H9 (cell line): ENCODE measurements at regions not wholly inside any gene's neighbourhood (a gene's known extent, or its start where the extent isn't known, plus 50 kb on each side); places are given as distances from the start of the nearest gene placed in this dataset.

Experiments
- DNase-seq: peaks from one replicate; pipeline ENCODE4 v3.0.0-alpha.2; 2017
- H2AFZ ChIP-seq: one replicate; pipeline ENCODE4 v1.6.1; 2013; ENCODE audit warnings: mild to moderate bottlenecking, low read length, control low read depth, moderate library complexity
- H2AK5ac ChIP-seq: 2 replicates; pipeline ENCODE4 v1.6.1; 2013; ENCODE audit warnings: low read length, control low read depth, mixed read lengths; ENCODE audit not compliant: insufficient read length
- H2BK120ac ChIP-seq: one replicate; pipeline ENCODE4 v1.6.1; 2013; ENCODE audit warnings: low read depth, mild to moderate bottlenecking, low read length, control low read depth, inconsistent platforms; ENCODE audit not compliant: poor library complexity, severe bottlenecking
- H2BK12ac ChIP-seq: 2 replicates; pipeline ENCODE4 v1.6.1; 2013; ENCODE audit warnings: low read length, control low read depth, mixed read lengths, low read depth; ENCODE audit not compliant: insufficient read length
- H2BK15ac ChIP-seq: 2 replicates; pipeline ENCODE4 v1.6.1; 2013; ENCODE audit warnings: low read depth, low read length, control low read depth
- H2BK20ac ChIP-seq: one replicate; pipeline ENCODE4 v1.6.1; 2013; ENCODE audit warnings: low read depth, mild to moderate bottlenecking, low read length, control low read depth, inconsistent platforms; ENCODE audit not compliant: poor library complexity, severe bottlenecking
- H2BK5ac ChIP-seq: 2 replicates; pipeline ENCODE4 v1.6.1; 2013; ENCODE audit warnings: low read length, control low read depth, mixed read lengths; ENCODE audit not compliant: insufficient read length
- H3K14ac ChIP-seq: 2 replicates; pipeline ENCODE4 v1.6.1; 2013; ENCODE audit warnings: low read length, control low read depth; ENCODE audit not compliant: insufficient read depth
- H3K18ac ChIP-seq: 2 replicates; pipeline ENCODE4 v1.6.1; 2013; ENCODE audit warnings: low read depth, mild to moderate bottlenecking, mixed read lengths, low read length, control low read depth; ENCODE audit not compliant: insufficient read length
- H3K23ac ChIP-seq: 2 replicates; pipeline ENCODE4 v1.6.1; 2013; ENCODE audit warnings: low read length, control low read depth, mixed read lengths, low read depth; ENCODE audit not compliant: insufficient read length
- H3K23me2 ChIP-seq: 2 replicates; pipeline ENCODE4 v1.6.1; 2013; ENCODE audit warnings: low read depth, mild to moderate bottlenecking, mixed read lengths, low read length, control low read depth; ENCODE audit not compliant: insufficient read length, poor library complexity, severe bottlenecking
- H3K27ac ChIP-seq: 2 replicates; pipeline ENCODE4 v1.5.1; 2013; ENCODE audit warnings: low read length, control low read depth, mixed read lengths, low read depth; ENCODE audit not compliant: insufficient read length
- H3K27me3 ChIP-seq: 2 replicates; pipeline ENCODE4 v1.6.1; 2013; ENCODE audit warnings: low read length, control low read depth, inconsistent platforms; ENCODE audit not compliant: insufficient read depth
- H3K4ac ChIP-seq: 2 replicates; pipeline ENCODE4 v1.6.1; 2013; ENCODE audit warnings: low read depth, mild to moderate bottlenecking, control low read depth, inconsistent platforms, low read length, moderate library complexity
- H3K4me1 ChIP-seq: 2 replicates; pipeline ENCODE4 v1.6.1; 2013; ENCODE audit warnings: low read length, control low read depth, inconsistent platforms; ENCODE audit not compliant: insufficient read depth
- H3K4me2 ChIP-seq: 2 replicates; pipeline ENCODE4 v1.6.1; 2013; ENCODE audit warnings: low read length, control low read depth, mixed read lengths; ENCODE audit not compliant: insufficient read length, insufficient read depth
- H3K56ac ChIP-seq: 2 replicates; pipeline ENCODE4 v1.6.1; 2013; ENCODE audit warnings: low read depth, mild to moderate bottlenecking, mixed read lengths, low read length, control low read depth; ENCODE audit not compliant: insufficient read length
- H3K79me1 ChIP-seq: 2 replicates; pipeline ENCODE4 v1.6.1; 2013; ENCODE audit warnings: low read depth, mild to moderate bottlenecking, moderate library complexity, low read length, control low read depth, inconsistent platforms; ENCODE audit not compliant: insufficient read depth, poor library complexity, severe bottlenecking
- H3K79me2 ChIP-seq: 2 replicates; pipeline ENCODE4 v1.6.1; 2013; ENCODE audit warnings: low read length, control low read depth, inconsistent platforms; ENCODE audit not compliant: insufficient read depth
- H3K9ac ChIP-seq: 2 replicates; pipeline ENCODE4 v1.6.1; 2013; ENCODE audit warnings: low read length, control low read depth, mixed read lengths; ENCODE audit not compliant: insufficient read length; ENCODE audit errors: extremely low read depth
- H3K9me3 ChIP-seq: one replicate; pipeline ENCODE4 v1.6.1; 2013; ENCODE audit warnings: low read depth, low read length, inconsistent platforms; ENCODE audit not compliant: control insufficient read depth
- H3T11ph ChIP-seq: one replicate; pipeline ENCODE4 v1.6.1; 2013; ENCODE audit warnings: mild to moderate bottlenecking, low read length, control low read depth, inconsistent platforms
- H4K20me1 ChIP-seq: one replicate; pipeline ENCODE4 v1.6.1; 2013; ENCODE audit not compliant: control insufficient read depth, insufficient read length, insufficient read depth
- H4K5ac ChIP-seq: 2 replicates; pipeline ENCODE4 v1.6.1; 2013; ENCODE audit warnings: low read depth, mild to moderate bottlenecking, mixed read lengths, low read length, control low read depth; ENCODE audit not compliant: insufficient read length
- H4K8ac ChIP-seq: replicated peaks from 2 replicates; pipeline ENCODE4 v1.6.1; 2013; ENCODE audit warnings: low read length, control low read depth, mixed read lengths, low read depth; ENCODE audit not compliant: insufficient read length
- H4K91ac ChIP-seq: 2 replicates; pipeline ENCODE4 v1.6.1; 2013; ENCODE audit warnings: low read depth, mild to moderate bottlenecking, moderate library complexity, mixed read lengths, low read length, control low read depth; ENCODE audit not compliant: insufficient read length
- H3K27ac Mint-ChIP-seq, 3 experiments: 2 replicates in 2 of 3; 3 replicates in 1 of 3; pipeline ENCODE4 v1.8.0; 2020 to 2021; ENCODE audit warnings: mixed read lengths in 3 of 3, mild to moderate bottlenecking in 1 of 3, moderate library complexity in 1 of 3
- H3K27me3 Mint-ChIP-seq: 2 replicates; pipeline ENCODE4 v1.8.0; 2021; ENCODE audit warnings: low read depth, mild to moderate bottlenecking, moderate library complexity, mixed read lengths
- H3K36me3 Mint-ChIP-seq, 3 experiments: 2 replicates in 2 of 3; 3 replicates in 1 of 3; pipeline ENCODE4 v1.8.0; 2020 to 2021; ENCODE audit warnings: low read depth in 3 of 3, mixed read lengths in 3 of 3; ENCODE audit not compliant: insufficient read depth in 1 of 3
- H3K4me1 Mint-ChIP-seq, 2 experiments: 2 replicates each; pipeline ENCODE4 v1.8.0; 2020; ENCODE audit warnings: mixed read lengths in 2 of 2
- H3K4me3 Mint-ChIP-seq, 2 experiments: 2 replicates in 1 of 2; 3 replicates in 1 of 2; pipeline ENCODE4 v1.8.0; 2020 to 2021; ENCODE audit warnings: mild to moderate bottlenecking in 2 of 2, mixed read lengths in 2 of 2, moderate library complexity in 1 of 2
- H3K9me3 Mint-ChIP-seq, 2 experiments: 2 replicates in 1 of 2; 3 replicates in 1 of 2; pipeline ENCODE4 v1.8.0; 2020; ENCODE audit warnings: mild to moderate bottlenecking in 2 of 2, mixed read lengths in 2 of 2, moderate library complexity in 1 of 2
- TF ChIP-seq, protein P1 (sequence below): fragments of 200-600 bp; sonication (generic); conservative IDR thresholded peaks from 3 replicates; pipeline ENCODE4 v1.8.0; 2021; ENCODE audit warnings: antibody characterized with exemption, mild to moderate bottlenecking

DNA sequence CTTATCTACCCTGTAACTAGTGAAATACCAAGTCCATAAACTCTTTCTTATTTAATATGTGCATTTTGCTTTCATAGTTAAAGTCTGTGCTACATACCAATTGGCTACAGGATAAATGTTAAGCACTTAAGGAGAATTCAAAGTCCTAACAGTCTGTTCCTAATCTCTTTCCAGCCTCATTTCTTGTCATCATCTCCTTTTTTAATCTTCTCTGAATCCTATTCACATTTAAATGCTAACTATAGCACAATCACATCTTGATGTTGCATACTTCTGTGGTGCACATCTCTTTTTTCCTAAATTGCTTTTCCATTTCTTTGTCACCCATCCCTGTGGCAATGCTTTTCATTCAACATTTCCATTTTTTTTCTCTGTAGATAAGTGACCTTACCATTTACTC lies 996.1 kb upstream of the TYRP1 start:
- no peak overlapping the region for H3K4ac ChIP-seq
- H3K9me3 ChIP-seq: no peaks in the 10 kb centered on the region
- Mint-ChIP-seq H3K4me3 (no peak overlapping the region), H3K36me3 (no peaks in the 10 kb centered on the region), H3K27me3 (no peaks in the 10 kb centered on the region), H3K27ac (no peak overlapping the region), H3K4me1 (no peaks in the 10 kb centered on the region), H3K9me3 (no peaks in the 10 kb centered on the region)
- no peak overlapping the region for H2BK5ac ChIP-seq
- H3K4me2 ChIP-seq: no peak overlapping the region
- no peak overlapping the region for H3K23ac ChIP-seq
- H3K27me3 ChIP-seq: no peaks in the 10 kb centered on the region
- H3K79me1 ChIP-seq: no peaks in the 10 kb centered on the region
- H4K91ac ChIP-seq: no peak overlapping the region
- no peak for DNase-seq
- H3K23me2 ChIP-seq: no peaks in the 10 kb centered on the region
- H2BK12ac ChIP-seq: no peak overlapping the region
- no peak overlapping the region for H3K9ac ChIP-seq
- H4K20me1 ChIP-seq: no peaks in the 10 kb centered on the region
- no peak overlapping the region for H3K18ac ChIP-seq
- H2AK5ac ChIP-seq: no peak overlapping the region
- H2BK20ac ChIP-seq: no peak overlapping the region
- H3K56ac ChIP-seq: no peak overlapping the region
- no peak overlapping the region for H4K5ac ChIP-seq
- no peak overlapping the region for H2BK15ac ChIP-seq
- H3K79me2 ChIP-seq: no peaks in the 10 kb centered on the region
- no peak overlapping the region for H3K14ac ChIP-seq
- TF ChIP-seq, protein P1, sequence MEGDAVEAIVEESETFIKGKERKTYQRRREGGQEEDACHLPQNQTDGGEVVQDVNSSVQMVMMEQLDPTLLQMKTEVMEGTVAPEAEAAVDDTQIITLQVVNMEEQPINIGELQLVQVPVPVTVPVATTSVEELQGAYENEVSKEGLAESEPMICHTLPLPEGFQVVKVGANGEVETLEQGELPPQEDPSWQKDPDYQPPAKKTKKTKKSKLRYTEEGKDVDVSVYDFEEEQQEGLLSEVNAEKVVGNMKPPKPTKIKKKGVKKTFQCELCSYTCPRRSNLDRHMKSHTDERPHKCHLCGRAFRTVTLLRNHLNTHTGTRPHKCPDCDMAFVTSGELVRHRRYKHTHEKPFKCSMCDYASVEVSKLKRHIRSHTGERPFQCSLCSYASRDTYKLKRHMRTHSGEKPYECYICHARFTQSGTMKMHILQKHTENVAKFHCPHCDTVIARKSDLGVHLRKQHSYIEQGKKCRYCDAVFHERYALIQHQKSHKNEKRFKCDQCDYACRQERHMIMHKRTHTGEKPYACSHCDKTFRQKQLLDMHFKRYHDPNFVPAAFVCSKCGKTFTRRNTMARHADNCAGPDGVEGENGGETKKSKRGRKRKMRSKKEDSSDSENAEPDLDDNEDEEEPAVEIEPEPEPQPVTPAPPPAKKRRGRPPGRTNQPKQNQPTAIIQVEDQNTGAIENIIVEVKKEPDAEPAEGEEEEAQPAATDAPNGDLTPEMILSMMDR: no peak
- H3K27ac ChIP-seq: no peak overlapping the region
- H3K4me1 ChIP-seq: no peaks in the 10 kb centered on the region
- H3T11ph ChIP-seq: no peak overlapping the region
- H2BK120ac ChIP-seq: no peak overlapping the region
- no peak overlapping the region for H4K8ac ChIP-seq
- H2AFZ ChIP-seq: no peak overlapping the region
